HEK293 (cell line): ENCODE measurements at regions not wholly inside any gene's neighbourhood (a gene's known extent, or its start where the extent isn't known, plus 50 kb on each side); places are given as distances from the start of the nearest gene placed in this dataset.

ENCODE experiments used
- CTCF ChIP-seq: fragments of 450-650 bp; formaldehyde crosslinking; IDR thresholded peaks from 2 replicates; pipeline ENCODE4 v1.5.1; 2016; ENCODE audit warnings: missing biosample characterization, missing genetic modification characterization
- KLF1 ChIP-seq: fragments of 450-650 bp; formaldehyde crosslinking; IDR thresholded peaks from 2 replicates; pipeline ENCODE4 v1.5.1; 2016; ENCODE audit warnings: missing biosample characterization, missing genetic modification characterization
- MYNN ChIP-seq: fragments of 450-650 bp; formaldehyde crosslinking; IDR thresholded peaks from 2 replicates; pipeline ENCODE4 v1.5.1; 2016; ENCODE audit warnings: missing biosample characterization, missing genetic modification characterization, borderline replicate concordance
- ZBTB20 ChIP-seq: fragments of 450-650 bp; formaldehyde crosslinking; IDR thresholded peaks from 2 replicates; pipeline ENCODE4 v1.5.1; 2016; ENCODE audit warnings: missing biosample characterization, missing genetic modification characterization
- TF ChIP-seq, protein P1 (sequence below): fragments of 450-650 bp; formaldehyde crosslinking; IDR thresholded peaks from 2 replicates; pipeline ENCODE4 v1.5.1; 2016; ENCODE audit warnings: missing biosample characterization, missing genetic modification characterization, borderline replicate concordance
- TF ChIP-seq, protein P2 (sequence below): fragments of 450-650 bp; formaldehyde crosslinking; conservative IDR thresholded peaks from 2 replicates; pipeline ENCODE4 v1.5.1; 2016; ENCODE audit warnings: low read depth, missing biosample characterization, missing genetic modification characterization

GRCh38 chr17:15029469-15029868 lies 235.7 kb downstream of the PMP22 start:
- TF ChIP-seq MYNN (tag by site-specific recombination) = no peak
- no peak for TF ChIP-seq CTCF
- TF ChIP-seq, protein P1, sequence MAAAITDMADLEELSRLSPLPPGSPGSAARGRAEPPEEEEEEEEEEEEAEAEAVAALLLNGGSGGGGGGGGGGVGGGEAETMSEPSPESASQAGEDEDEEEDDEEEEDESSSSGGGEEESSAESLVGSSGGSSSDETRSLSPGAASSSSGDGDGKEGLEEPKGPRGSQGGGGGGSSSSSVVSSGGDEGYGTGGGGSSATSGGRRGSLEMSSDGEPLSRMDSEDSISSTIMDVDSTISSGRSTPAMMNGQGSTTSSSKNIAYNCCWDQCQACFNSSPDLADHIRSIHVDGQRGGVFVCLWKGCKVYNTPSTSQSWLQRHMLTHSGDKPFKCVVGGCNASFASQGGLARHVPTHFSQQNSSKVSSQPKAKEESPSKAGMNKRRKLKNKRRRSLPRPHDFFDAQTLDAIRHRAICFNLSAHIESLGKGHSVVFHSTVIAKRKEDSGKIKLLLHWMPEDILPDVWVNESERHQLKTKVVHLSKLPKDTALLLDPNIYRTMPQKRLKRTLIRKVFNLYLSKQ (tag by site-specific recombination) = no peak
- TF ChIP-seq, protein P2, sequence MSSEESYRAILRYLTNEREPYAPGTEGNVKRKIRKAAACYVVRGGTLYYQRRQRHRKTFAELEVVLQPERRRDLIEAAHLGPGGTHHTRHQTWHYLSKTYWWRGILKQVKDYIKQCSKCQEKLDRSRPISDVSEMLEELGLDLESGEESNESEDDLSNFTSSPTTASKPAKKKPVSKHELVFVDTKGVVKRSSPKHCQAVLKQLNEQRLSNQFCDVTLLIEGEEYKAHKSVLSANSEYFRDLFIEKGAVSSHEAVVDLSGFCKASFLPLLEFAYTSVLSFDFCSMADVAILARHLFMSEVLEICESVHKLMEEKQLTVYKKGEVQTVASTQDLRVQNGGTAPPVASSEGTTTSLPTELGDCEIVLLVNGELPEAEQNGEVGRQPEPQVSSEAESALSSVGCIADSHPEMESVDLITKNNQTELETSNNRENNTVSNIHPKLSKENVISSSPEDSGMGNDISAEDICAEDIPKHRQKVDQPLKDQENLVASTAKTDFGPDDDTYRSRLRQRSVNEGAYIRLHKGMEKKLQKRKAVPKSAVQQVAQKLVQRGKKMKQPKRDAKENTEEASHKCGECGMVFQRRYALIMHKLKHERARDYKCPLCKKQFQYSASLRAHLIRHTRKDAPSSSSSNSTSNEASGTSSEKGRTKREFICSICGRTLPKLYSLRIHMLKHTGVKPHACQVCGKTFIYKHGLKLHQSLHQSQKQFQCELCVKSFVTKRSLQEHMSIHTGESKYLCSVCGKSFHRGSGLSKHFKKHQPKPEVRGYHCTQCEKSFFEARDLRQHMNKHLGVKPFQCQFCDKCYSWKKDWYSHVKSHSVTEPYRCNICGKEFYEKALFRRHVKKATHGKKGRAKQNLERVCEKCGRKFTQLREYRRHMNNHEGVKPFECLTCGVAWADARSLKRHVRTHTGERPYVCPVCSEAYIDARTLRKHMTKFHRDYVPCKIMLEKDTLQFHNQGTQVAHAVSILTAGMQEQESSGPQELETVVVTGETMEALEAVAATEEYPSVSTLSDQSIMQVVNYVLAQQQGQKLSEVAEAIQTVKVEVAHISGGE (tag by site-specific recombination) = no peak
- no peak for TF ChIP-seq ZBTB20
- TF ChIP-seq KLF1 = no peak
